ENCODE measurements at regions not wholly inside any gene's neighbourhood (a gene's known extent, or its start where the extent isn't known, plus 50 kb on each side); places are given as distances from the start of the nearest gene placed in this dataset.

DNA sequence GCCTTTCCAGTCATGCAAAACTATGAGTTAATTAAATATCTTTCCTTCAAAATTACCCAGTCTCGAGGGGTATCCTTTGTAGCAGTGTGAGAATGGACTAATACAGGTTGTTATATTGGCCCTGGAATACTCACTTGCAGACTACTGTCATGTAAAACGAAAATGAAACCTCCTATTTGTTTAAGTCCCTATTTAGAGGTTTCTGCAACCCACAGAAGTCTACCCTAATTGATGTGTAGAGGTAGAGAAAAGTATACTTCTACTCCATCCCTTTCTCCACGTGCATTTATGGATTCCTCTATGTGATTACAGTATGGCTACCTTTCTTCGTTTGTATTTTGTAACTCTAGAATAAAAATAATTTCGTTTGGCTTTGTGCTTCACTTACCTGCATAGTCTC lies 371.1 kb downstream of the FSCB start:
- no peak for DNase-seq (ENCODE audit: low spot score)
- TF ChIP-seq, protein P1, sequence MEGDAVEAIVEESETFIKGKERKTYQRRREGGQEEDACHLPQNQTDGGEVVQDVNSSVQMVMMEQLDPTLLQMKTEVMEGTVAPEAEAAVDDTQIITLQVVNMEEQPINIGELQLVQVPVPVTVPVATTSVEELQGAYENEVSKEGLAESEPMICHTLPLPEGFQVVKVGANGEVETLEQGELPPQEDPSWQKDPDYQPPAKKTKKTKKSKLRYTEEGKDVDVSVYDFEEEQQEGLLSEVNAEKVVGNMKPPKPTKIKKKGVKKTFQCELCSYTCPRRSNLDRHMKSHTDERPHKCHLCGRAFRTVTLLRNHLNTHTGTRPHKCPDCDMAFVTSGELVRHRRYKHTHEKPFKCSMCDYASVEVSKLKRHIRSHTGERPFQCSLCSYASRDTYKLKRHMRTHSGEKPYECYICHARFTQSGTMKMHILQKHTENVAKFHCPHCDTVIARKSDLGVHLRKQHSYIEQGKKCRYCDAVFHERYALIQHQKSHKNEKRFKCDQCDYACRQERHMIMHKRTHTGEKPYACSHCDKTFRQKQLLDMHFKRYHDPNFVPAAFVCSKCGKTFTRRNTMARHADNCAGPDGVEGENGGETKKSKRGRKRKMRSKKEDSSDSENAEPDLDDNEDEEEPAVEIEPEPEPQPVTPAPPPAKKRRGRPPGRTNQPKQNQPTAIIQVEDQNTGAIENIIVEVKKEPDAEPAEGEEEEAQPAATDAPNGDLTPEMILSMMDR (IDR thresholded peaks at IDR 0.05; ENCODE audit: borderline replicate concordance, control extremely low read depth, extremely low read depth, insufficient read depth, missing control alignments): no peak
- in situ Hi-C loops (cut with MboI; ENCODE audit: low sequenced_read_pairs, unreplicated experiment): no loop called here

DNA sequence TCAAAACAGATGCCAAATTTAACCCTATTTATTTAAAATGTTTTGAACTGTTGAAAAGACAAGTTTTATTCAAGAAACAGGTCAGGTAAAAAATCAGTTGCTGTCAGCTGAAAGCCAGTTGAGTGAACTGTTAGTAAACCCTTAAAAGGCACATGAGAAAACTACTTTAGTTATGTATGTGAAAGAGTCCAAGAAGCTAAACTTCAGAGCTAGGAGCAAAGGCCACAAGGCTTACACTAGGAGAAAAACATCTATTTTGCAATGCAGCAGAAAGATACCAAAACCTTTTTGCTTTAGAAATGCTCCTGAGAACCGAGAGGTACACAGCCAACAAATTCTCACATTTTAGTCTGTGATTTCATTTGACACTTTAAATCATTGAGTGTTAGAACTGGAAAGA lies 375.2 kb downstream of the FSCB start:
- no peak for DNase-seq (ENCODE audit: low spot score)
- in situ Hi-C loops (cut with MboI; ENCODE audit: low sequenced_read_pairs, unreplicated experiment): no loop called here
- TF ChIP-seq, protein P1 (IDR thresholded peaks at IDR 0.05; ENCODE audit: borderline replicate concordance, control extremely low read depth, extremely low read depth, insufficient read depth, missing control alignments): no peak

DNA sequence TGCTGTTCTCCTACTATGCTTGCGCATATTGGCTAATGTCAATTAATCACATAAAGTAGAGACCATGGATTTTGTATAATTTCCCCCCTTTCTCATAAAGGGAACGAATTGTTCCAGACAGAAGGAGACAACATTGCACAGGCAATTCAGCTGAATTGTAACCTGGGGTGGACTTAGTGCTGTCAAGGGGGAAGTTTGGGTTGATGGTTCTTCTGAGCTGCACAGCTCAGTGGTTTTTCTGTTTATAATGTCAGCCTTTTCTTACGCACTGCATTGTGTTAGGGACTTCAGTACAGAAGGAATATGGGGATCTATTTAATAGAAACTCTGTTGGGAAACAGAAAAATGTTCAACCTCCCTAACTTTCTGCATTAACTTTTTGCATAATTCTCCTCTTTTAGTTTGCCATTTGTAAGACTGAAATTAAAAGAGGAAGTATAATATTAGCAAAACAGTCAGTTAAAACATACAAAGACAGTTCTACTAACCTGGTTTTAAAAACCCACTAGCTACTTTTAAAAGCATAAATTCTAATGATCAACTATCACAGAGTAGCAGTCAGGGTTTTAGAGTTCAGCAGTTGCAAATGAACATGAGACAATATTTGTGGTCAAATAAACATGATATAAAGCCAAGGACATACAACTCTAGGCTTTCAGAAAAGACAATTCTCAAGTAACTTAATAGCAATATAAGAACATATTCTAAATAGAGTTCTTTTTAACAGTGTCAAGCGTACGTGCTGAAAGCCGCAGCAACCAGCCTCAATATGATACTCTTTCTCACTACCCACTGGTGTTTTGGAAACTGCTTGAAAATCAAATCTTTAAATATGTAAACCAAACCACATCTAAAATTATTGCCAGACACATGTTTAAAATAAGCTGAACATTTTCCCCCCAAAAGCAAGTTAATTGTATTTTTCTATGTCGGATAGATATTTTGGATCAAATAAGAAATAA lies 393.0 kb downstream of the FSCB start:
- in situ Hi-C loops (cut with MboI; ENCODE audit: low sequenced_read_pairs, unreplicated experiment): no loop called here

DNA sequence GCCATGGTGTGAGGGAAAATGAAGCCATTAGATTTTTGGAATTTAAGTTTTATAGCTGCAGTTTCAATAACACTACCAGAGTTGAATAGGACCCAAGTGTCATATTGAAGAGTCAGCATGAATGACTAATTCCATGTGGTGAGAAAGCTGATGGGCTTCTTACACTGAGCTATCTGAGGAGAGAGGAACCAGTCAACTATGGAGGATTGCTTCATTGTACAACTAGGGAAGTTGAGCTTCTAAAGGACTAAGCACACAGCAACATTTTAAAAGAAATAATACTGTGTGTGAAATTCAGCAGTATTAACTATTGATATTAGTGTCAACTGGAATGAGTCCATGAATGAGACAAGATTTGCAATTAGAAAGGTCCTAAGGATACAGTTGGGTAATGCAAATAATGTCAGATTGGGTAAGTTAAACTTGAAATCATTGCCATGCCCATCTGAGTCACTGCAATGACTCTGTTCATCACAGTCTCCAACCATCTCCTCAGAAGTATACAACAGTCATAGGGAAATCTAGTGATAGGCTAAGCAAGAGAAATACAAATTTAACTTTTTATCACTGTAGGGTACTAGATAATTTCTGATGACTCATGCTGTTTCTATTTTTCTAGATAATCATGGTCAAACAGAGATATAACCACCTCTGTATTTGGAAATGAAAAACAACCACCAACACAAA lies 394.2 kb downstream of the FSCB start:
- no peak for DNase-seq (ENCODE audit: low spot score)
- TF ChIP-seq, protein P1 (IDR thresholded peaks at IDR 0.05; ENCODE audit: borderline replicate concordance, control extremely low read depth, extremely low read depth, insufficient read depth, missing control alignments): no peak
- in situ Hi-C loops (cut with MboI; ENCODE audit: low sequenced_read_pairs, unreplicated experiment): no loop called here

More for the DNA sequence above, 393.0 kb downstream of the FSCB start:
- no peak for DNase-seq (ENCODE audit: low spot score)
- TF ChIP-seq, protein P1 (IDR thresholded peaks at IDR 0.05; ENCODE audit: borderline replicate concordance, control extremely low read depth, extremely low read depth, insufficient read depth, missing control alignments): no peak

GRCh38 chr14:44109036-44109435 lies 398.0 kb downstream of the FSCB start:
- in situ Hi-C loops (cut with MboI; ENCODE audit: low sequenced_read_pairs, unreplicated experiment): no loop called here
- TF ChIP-seq, protein P1 (IDR thresholded peaks at IDR 0.05; ENCODE audit: borderline replicate concordance, control extremely low read depth, extremely low read depth, insufficient read depth, missing control alignments): no peak
- no peak for DNase-seq (ENCODE audit: low spot score)

- in situ Hi-C loops (cut with MboI; ENCODE audit: low sequenced_read_pairs, unreplicated experiment): no loop called here
- DNase-seq (ENCODE audit: low spot score): no peak
- TF ChIP-seq, protein P1 (IDR thresholded peaks at IDR 0.05; ENCODE audit: borderline replicate concordance, control extremely low read depth, extremely low read depth, insufficient read depth, missing control alignments): no peak
These were observed 398.5 kb downstream of the FSCB start for GRCh38 chr14:44108601-44109000.

All from GM13976 (cell line).